ENCODE measurements at regions not wholly inside any gene's neighbourhood (a gene's known extent, or its start where the extent isn't known, plus 50 kb on each side); places are given as distances from the start of the nearest gene placed in this dataset.

DNA sequence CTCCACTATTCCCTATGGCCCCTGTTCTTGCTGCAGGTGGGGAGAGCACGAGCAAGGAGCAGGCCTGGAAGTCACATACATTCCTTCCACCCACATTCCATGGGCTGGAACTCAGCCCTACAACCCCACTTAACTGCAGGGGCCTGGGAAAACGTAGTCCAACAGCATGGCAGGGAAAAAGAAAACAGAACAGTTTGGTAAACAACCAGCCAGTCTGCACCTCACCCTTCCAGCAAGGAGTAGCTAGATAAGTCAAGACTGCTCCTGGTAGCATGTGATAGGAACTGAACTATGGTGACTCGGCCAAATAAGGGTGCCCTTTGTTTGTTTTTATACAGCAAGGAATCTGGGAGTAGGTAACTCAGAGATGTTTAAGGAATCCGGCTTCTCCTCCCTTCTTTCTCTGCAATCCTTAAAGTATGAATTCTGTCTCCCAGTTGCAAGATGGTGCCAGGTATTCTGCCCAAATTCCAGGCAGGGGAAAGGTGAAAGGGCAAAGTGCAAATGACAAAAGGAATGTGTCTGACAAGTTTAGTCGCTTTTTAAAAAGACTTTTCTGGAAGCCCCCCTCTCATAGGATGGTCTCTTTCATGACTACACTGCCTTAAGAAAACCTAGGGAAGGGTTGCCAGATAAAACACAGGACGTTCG lies 311.7 kb upstream of the NEBL start:
- H3K4me3 ChIP-seq (replicated peaks in 1 of 4; ENCODE audit: control extremely low read depth in 1 of 4, insufficient read depth in 1 of 4, low read depth in 3 of 4, low read length in 4 of 4) = no peak overlapping the region
- no peaks in the 10 kb centered on the region for H3K27me3 ChIP-seq (ENCODE audit: control insufficient read depth, insufficient read depth, low read length)
- no peak for TF ChIP-seq EZH2 (IDR thresholded peaks at IDR 0.05; ENCODE audit: low read length, missing control alignments)
- TF ChIP-seq, protein P1, sequence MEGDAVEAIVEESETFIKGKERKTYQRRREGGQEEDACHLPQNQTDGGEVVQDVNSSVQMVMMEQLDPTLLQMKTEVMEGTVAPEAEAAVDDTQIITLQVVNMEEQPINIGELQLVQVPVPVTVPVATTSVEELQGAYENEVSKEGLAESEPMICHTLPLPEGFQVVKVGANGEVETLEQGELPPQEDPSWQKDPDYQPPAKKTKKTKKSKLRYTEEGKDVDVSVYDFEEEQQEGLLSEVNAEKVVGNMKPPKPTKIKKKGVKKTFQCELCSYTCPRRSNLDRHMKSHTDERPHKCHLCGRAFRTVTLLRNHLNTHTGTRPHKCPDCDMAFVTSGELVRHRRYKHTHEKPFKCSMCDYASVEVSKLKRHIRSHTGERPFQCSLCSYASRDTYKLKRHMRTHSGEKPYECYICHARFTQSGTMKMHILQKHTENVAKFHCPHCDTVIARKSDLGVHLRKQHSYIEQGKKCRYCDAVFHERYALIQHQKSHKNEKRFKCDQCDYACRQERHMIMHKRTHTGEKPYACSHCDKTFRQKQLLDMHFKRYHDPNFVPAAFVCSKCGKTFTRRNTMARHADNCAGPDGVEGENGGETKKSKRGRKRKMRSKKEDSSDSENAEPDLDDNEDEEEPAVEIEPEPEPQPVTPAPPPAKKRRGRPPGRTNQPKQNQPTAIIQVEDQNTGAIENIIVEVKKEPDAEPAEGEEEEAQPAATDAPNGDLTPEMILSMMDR (conservative IDR thresholded peaks at IDR 0.05 in 1 of 2, IDR thresholded peaks at IDR 0.05 in 1 of 2; ENCODE audit: low read depth in 1 of 2, low read length in 2 of 2) = no peak
- peak; percentile 6 to 12 for DNase-seq (ENCODE audit: low read depth in 2 of 2)
- no peaks in the 10 kb centered on the region for H3K4me1 ChIP-seq (ENCODE audit: control insufficient read depth, extremely low read depth, insufficient read depth, low read length)
- no peak overlapping the region for H3K4me2 ChIP-seq (ENCODE audit: extremely low read depth, insufficient read depth, low read length)
- H3K27ac ChIP-seq (ENCODE audit: insufficient read depth, low read length) = no peak overlapping the region
- no peaks in the 10 kb centered on the region for H3K36me3 ChIP-seq (ENCODE audit: control insufficient read depth, insufficient read depth, low read length)
- no peaks in the 10 kb centered on the region for H3K79me2 ChIP-seq (ENCODE audit: control insufficient read depth, insufficient read depth, low read length)
- H2AFZ ChIP-seq (ENCODE audit: low read length) = no peak overlapping the region
- no peak overlapping the region for H3K9ac ChIP-seq (ENCODE audit: insufficient read depth, low read length)
- H3K9me3 ChIP-seq (ENCODE audit: control insufficient read depth, insufficient read depth, low read depth, low read length) = no peaks in the 10 kb centered on the region
- H4K20me1 ChIP-seq (ENCODE audit: control insufficient read depth, extremely low read depth, insufficient read depth, low read length) = no peaks in the 10 kb centered on the region

DNA sequence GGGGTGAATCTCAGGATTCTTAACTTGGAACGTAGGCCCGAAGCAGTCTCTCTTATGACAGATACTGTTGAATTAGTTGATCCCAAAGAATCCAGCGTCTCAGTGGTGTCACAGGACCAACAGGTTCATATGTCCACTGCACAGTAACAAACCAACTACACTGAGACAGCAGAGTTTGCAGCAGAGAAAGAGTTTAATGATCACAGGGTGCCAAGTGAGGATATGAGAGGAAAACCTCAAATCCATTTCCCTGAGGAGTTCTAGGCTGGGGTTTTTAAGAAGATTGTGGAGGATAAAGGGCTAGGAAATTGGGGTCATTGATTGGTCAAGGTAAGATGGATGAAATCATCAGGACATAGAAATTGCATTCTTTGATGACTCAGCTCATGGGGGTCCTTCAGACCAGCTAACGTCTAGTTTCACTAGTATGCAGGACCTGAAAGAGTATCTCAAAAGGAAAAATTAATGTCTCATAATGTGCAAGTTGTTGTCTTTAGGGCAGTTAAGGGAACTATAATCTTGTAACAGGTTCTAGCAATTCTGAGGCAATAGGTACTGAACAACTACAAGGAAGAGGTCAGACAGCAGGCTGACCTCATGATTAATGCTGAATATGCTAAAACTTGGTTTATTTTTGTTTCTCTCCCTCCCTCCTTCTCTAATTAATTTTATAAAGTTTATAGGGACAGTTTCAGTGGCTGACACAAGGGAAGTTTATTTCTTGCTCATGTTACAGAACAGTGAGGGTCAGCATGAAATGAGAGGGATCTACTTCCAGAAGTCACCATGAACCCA lies 310.9 kb upstream of the NEBL start:
- Histone ChIP-seq H3K4me2 (ENCODE audit: extremely low read depth, insufficient read depth, low read length) (no peak overlapping the region), H3K4me3 (replicated peaks in 1 of 4; ENCODE audit: control extremely low read depth in 1 of 4, insufficient read depth in 1 of 4, low read depth in 3 of 4, low read length in 4 of 4) (no peak overlapping the region), H3K27me3 (ENCODE audit: control insufficient read depth, insufficient read depth, low read length) (no peaks in the 10 kb centered on the region), H2AFZ (ENCODE audit: low read length) (no peak overlapping the region), H3K79me2 (ENCODE audit: control insufficient read depth, insufficient read depth, low read length) (no peaks in the 10 kb centered on the region), H3K27ac (ENCODE audit: insufficient read depth, low read length) (no peak overlapping the region), H3K9me3 (ENCODE audit: control insufficient read depth, insufficient read depth, low read depth, low read length) (no peaks in the 10 kb centered on the region), H4K20me1 (ENCODE audit: control insufficient read depth, extremely low read depth, insufficient read depth, low read length) (no peaks in the 10 kb centered on the region), H3K36me3 (ENCODE audit: control insufficient read depth, insufficient read depth, low read length) (no peaks in the 10 kb centered on the region), H3K9ac (ENCODE audit: insufficient read depth, low read length) (no peak overlapping the region), H3K4me1 (ENCODE audit: control insufficient read depth, extremely low read depth, insufficient read depth, low read length) (no peaks in the 10 kb centered on the region)
- TF ChIP-seq, protein P1 (conservative IDR thresholded peaks at IDR 0.05 in 1 of 2, IDR thresholded peaks at IDR 0.05 in 1 of 2; ENCODE audit: low read depth in 1 of 2, low read length in 2 of 2) = no peak
- no peak for TF ChIP-seq EZH2 (IDR thresholded peaks at IDR 0.05; ENCODE audit: low read length, missing control alignments)
- no peak for DNase-seq (ENCODE audit: low read depth in 2 of 2)

DNA sequence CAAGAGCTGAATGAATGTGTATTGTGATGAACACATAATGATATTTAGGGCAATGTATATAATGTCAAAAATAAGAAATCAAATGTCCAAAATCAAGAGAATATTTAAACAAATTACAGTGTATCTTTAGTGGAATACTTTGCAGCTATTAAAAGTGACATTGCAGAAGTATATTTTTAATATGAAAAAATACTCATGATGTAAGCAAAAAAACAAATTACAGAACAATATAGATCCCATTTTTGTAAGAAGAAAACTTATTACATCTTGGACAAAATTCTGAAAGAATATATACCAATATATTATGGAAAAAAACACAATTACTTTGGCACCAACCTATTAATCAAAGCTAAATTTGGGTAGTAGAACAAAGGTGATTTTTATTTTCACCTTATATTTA lies 308.2 kb upstream of the NEBL start:
- Histone ChIP-seq H4K20me1 (ENCODE audit: control insufficient read depth, extremely low read depth, insufficient read depth, low read length) (no peaks in the 10 kb centered on the region), H3K4me1 (ENCODE audit: control insufficient read depth, extremely low read depth, insufficient read depth, low read length) (no peaks in the 10 kb centered on the region), H3K27ac (ENCODE audit: insufficient read depth, low read length) (no peak overlapping the region), H3K9me3 (ENCODE audit: control insufficient read depth, insufficient read depth, low read depth, low read length) (no peaks in the 10 kb centered on the region), H3K79me2 (ENCODE audit: control insufficient read depth, insufficient read depth, low read length) (no peaks in the 10 kb centered on the region), H3K4me3 (replicated peaks in 1 of 4; ENCODE audit: control extremely low read depth in 1 of 4, insufficient read depth in 1 of 4, low read depth in 3 of 4, low read length in 4 of 4) (no peak overlapping the region), H3K9ac (ENCODE audit: insufficient read depth, low read length) (no peak overlapping the region), H3K27me3 (ENCODE audit: control insufficient read depth, insufficient read depth, low read length) (no peaks in the 10 kb centered on the region), H3K36me3 (ENCODE audit: control insufficient read depth, insufficient read depth, low read length) (no peaks in the 10 kb centered on the region), H3K4me2 (ENCODE audit: extremely low read depth, insufficient read depth, low read length) (no peak overlapping the region), H2AFZ (ENCODE audit: low read length) (no peak overlapping the region)
- TF ChIP-seq, protein P1 (conservative IDR thresholded peaks at IDR 0.05 in 1 of 2, IDR thresholded peaks at IDR 0.05 in 1 of 2; ENCODE audit: low read depth in 1 of 2, low read length in 2 of 2) = no peak
- TF ChIP-seq EZH2 (IDR thresholded peaks at IDR 0.05; ENCODE audit: low read length, missing control alignments) = no peak
- no peak for DNase-seq (ENCODE audit: low read depth in 2 of 2)
